SK-N-SH (cell line): ENCODE measurements at regions not wholly inside any gene's neighbourhood (a gene's known extent, or its start where the extent isn't known, plus 50 kb on each side); places are given as distances from the start of the nearest gene placed in this dataset.
"Not testable (repeated sequence)": the region's sequence is repeated elsewhere in the genome, so short reads cannot be mapped to it uniquely, and the experiment has no call there.

Experiments
- CTCF ChIP-seq: fragments of 200-600 bp; sonication (generic); IDR thresholded peaks from 2 replicates; pipeline ENCODE4 v1.6.1; 2017; ENCODE audit warnings: antibody characterized with exemption, mild to moderate bottlenecking, moderate library complexity
- EZH2phosphoT487 ChIP-seq: fragments of 200-600 bp; sonication (generic); IDR thresholded peaks from 2 replicates; pipeline ENCODE4 v1.6.1; 2017; ENCODE audit warnings: low read depth, mixed run types, mild to moderate bottlenecking, antibody characterized with exemption, moderate library complexity, borderline replicate concordance
- POLR2AphosphoS5 ChIP-seq: IDR thresholded peaks from 2 replicates; pipeline ENCODE4 v1.6.1; 2012; ENCODE audit warnings: low read depth, low read length
- RAD21 ChIP-seq: IDR thresholded peaks from 2 replicates; pipeline ENCODE4 v1.6.1; 2012; ENCODE audit warnings: mild to moderate bottlenecking, low read length
- REST ChIP-seq: IDR thresholded peaks from 2 replicates; pipeline ENCODE4 v1.6.1; 2012; ENCODE audit warnings: mild to moderate bottlenecking, low read depth, low read length, moderate library complexity
- YY1 ChIP-seq: IDR thresholded peaks from 2 replicates; pipeline ENCODE4 v1.4.0; 2012; ENCODE audit warnings: low read depth, mild to moderate bottlenecking

- TF ChIP-seq CTCF, RAD21, EZH2phosphoT487, YY1, POLR2AphosphoS5, REST: not testable (repeated sequence)
Measured at GRCh38 chr1:196002296-196002695, 605.9 kb downstream of the KCNT2 start.
